ENCODE measurements at regions not wholly inside any gene's neighbourhood (a gene's known extent, or its start where the extent isn't known, plus 50 kb on each side); places are given as distances from the start of the nearest gene placed in this dataset.

DNA sequence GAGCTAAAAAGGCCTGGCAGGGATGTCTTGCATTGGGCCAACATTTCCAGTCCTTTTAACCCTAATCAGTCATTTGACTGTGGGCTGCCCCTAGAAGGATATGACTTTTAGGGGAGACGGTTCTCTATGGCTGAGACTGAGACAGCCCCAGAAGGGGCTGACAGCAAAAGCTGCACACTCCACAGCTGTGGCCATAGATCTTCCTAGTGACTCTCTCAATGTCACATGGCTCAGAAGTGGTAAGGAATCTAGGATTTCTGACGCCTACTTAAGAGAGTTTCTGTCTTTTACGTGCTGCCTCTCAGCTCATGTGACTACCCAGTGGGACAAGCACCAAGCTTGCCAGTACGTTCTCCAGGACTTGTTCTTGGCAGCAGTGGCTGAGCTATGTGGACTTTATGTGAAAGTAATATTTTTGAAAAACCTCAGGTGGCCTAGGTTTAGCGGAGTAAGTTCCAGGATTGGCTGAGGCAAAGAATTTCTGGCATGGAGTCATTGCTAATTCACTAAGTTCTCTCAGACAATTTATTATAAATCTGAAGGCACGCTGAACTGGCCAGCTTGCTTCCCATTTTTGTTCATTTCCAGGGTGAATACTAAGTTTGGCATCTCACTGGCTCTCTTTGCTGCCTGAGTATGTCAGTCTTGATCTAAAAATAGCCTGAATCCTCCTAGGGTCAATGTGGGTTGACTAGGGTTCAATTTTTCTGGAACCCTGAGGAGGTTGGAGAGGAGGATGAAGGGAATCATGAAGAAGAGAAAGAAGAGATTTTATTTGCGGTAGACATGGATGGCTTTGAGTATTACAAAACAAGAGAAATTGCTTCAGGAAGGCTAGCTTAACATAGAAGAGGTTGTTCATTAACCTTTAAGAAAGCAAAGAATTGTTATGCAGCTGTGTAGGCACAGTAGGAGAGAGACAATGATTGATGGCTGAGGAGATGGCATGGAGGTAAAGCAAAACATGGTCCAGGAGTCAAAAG lies 271.8 kb downstream of the AEBP2 start:
- peaks cover 4% of the 10 kb centered on the region for H3K4me1 ChIP-seq (ENCODE audit: control insufficient read depth, insufficient read depth, low read length, poor library complexity, severe bottlenecking)
- H3K36me3 ChIP-seq (ENCODE audit: control insufficient read depth, insufficient read depth, low read length): no peaks in the 10 kb centered on the region
- H3K9me3 ChIP-seq (ENCODE audit: control insufficient read depth, low read length): no peaks in the 10 kb centered on the region
- WGBS, 2 experiments (ENCODE audit: insufficient coverage in 2 of 2): 71 to 90% methylated on average over 4 to 5 of the region's 7 CpGs
- no peak overlapping the region for H3K27ac ChIP-seq (ENCODE audit: low read depth, low read length, severe bottlenecking)
- H3K4me3 ChIP-seq (ENCODE audit: extremely low read depth, insufficient read depth, low read length, poor library complexity, severe bottlenecking): no peak overlapping the region

- H3K4me1 ChIP-seq (ENCODE audit: control insufficient read depth, insufficient read depth, low read length, poor library complexity, severe bottlenecking): peaks cover 4% of the 10 kb centered on the region
- no peak overlapping the region for H3K4me3 ChIP-seq (ENCODE audit: extremely low read depth, insufficient read depth, low read length, poor library complexity, severe bottlenecking)
- no peak overlapping the region for H3K27ac ChIP-seq (ENCODE audit: low read depth, low read length, severe bottlenecking)
- H3K36me3 ChIP-seq (ENCODE audit: control insufficient read depth, insufficient read depth, low read length): no peaks in the 10 kb centered on the region
- WGBS, 2 experiments (ENCODE audit: insufficient coverage in 2 of 2): 84 to 90% methylated on average over 4 of the region's 4 CpGs
- no peaks in the 10 kb centered on the region for H3K9me3 ChIP-seq (ENCODE audit: control insufficient read depth, low read length)
These were observed 272.7 kb downstream of the AEBP2 start for GRCh38 chr12:19712041-19712440.

GRCh38 chr12:19718401-19718800 lies 279.1 kb downstream of the AEBP2 start:
- H3K27ac ChIP-seq (ENCODE audit: low read depth, low read length, severe bottlenecking): no peak overlapping the region
- no peak overlapping the region for H3K4me3 ChIP-seq (ENCODE audit: extremely low read depth, insufficient read depth, low read length, poor library complexity, severe bottlenecking)
- WGBS, 2 experiments (ENCODE audit: insufficient coverage in 2 of 2): 90 to 96% methylated on average over 1 to 2 of the region's 2 CpGs
- no peaks in the 10 kb centered on the region for H3K9me3 ChIP-seq (ENCODE audit: control insufficient read depth, low read length)
- H3K36me3 ChIP-seq (ENCODE audit: control insufficient read depth, insufficient read depth, low read length): no peaks in the 10 kb centered on the region
- H3K4me1 ChIP-seq (ENCODE audit: control insufficient read depth, insufficient read depth, low read length, poor library complexity, severe bottlenecking): no peaks in the 10 kb centered on the region

DNA sequence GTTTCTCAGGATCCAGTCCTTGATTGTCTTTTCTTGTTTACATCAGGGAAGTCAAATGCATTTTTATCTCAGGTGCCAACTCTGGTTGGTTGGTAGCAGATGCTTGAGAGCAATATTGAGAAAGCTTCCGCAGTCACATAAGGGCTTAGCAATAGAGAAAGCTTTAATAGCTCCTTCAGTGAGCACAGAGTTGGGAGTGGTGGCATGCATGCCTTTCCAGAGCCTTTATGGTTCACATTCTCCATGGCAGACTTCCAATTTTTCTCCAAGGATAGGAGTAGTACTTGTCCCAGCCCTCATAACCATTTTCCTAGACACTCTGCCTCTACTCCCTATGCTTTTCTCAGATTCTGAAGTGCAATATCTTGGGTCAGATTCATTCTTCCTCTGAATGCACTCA lies 280.4 kb downstream of the AEBP2 start:
- no peaks in the 10 kb centered on the region for H3K36me3 ChIP-seq (ENCODE audit: control insufficient read depth, insufficient read depth, low read length)
- H3K4me1 ChIP-seq (ENCODE audit: control insufficient read depth, insufficient read depth, low read length, poor library complexity, severe bottlenecking): no peaks in the 10 kb centered on the region
- 100% methylated on average over 1 of the region's 1 CpG; no CpG with 5 or more reads in 1 of the 2 experiments for WGBS, 2 experiments (ENCODE audit: insufficient coverage in 2 of 2)
- no peaks in the 10 kb centered on the region for H3K9me3 ChIP-seq (ENCODE audit: control insufficient read depth, low read length)
- H3K27ac ChIP-seq (ENCODE audit: low read depth, low read length, severe bottlenecking): no peak overlapping the region
- H3K4me3 ChIP-seq (ENCODE audit: extremely low read depth, insufficient read depth, low read length, poor library complexity, severe bottlenecking): no peak overlapping the region

- peaks cover 7% of the 10 kb centered on the region for H3K9me3 ChIP-seq (ENCODE audit: control insufficient read depth, low read length)
- 90 to 91% methylated on average over 4 to 5 of the region's 5 CpGs for WGBS, 2 experiments (ENCODE audit: insufficient coverage in 2 of 2)
- no peaks in the 10 kb centered on the region for H3K36me3 ChIP-seq (ENCODE audit: control insufficient read depth, insufficient read depth, low read length)
- H3K4me3 ChIP-seq (ENCODE audit: extremely low read depth, insufficient read depth, low read length, poor library complexity, severe bottlenecking): no peak overlapping the region
- no peak overlapping the region for H3K27ac ChIP-seq (ENCODE audit: low read depth, low read length, severe bottlenecking)
- H3K4me1 ChIP-seq (ENCODE audit: control insufficient read depth, insufficient read depth, low read length, poor library complexity, severe bottlenecking): no peaks in the 10 kb centered on the region
These were observed 286.8 kb downstream of the AEBP2 start for GRCh38 chr12:19726122-19726521.

- Histone ChIP-seq H3K4me1 (ENCODE audit: control insufficient read depth, insufficient read depth, low read length, poor library complexity, severe bottlenecking) (no peaks in the 10 kb centered on the region), H3K9me3 (ENCODE audit: control insufficient read depth, low read length) (peaks cover 7% of the 10 kb centered on the region), H3K27ac (ENCODE audit: low read depth, low read length, severe bottlenecking) (no peak overlapping the region), H3K4me3 (ENCODE audit: extremely low read depth, insufficient read depth, low read length, poor library complexity, severe bottlenecking) (no peak overlapping the region), H3K36me3 (ENCODE audit: control insufficient read depth, insufficient read depth, low read length) (no peaks in the 10 kb centered on the region)
- 84 to 88% methylated on average over 6 of the region's 6 CpGs for WGBS, 2 experiments (ENCODE audit: insufficient coverage in 2 of 2)
These were observed 287.3 kb downstream of the AEBP2 start for GRCh38 chr12:19726592-19726991.

DNA sequence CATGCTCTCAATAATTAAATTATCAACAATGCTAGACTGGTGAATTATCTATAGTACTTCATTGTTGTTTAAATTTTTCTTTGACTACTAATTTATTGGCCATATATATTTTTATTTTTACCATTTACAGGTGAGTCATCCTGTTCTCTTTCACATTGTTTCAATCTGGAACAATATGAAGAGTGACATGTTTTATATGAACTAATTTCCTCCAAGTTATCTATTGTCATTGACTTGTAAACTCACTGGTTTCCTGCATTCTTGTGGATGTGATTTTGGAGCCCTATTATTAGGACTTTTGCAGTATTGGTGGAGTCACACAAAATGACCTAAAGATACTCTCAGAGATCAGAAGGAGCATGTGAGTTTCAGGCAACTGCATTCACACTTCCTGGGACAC lies 297.7 kb downstream of the AEBP2 start:
- Histone ChIP-seq H3K36me3 (ENCODE audit: control insufficient read depth, insufficient read depth, low read length) (no peaks in the 10 kb centered on the region), H3K4me3 (ENCODE audit: extremely low read depth, insufficient read depth, low read length, poor library complexity, severe bottlenecking) (no peak overlapping the region), H3K4me1 (ENCODE audit: control insufficient read depth, insufficient read depth, low read length, poor library complexity, severe bottlenecking) (no peaks in the 10 kb centered on the region), H3K9me3 (ENCODE audit: control insufficient read depth, low read length) (no peaks in the 10 kb centered on the region), H3K27ac (ENCODE audit: low read depth, low read length, severe bottlenecking) (no peak overlapping the region)

DNA sequence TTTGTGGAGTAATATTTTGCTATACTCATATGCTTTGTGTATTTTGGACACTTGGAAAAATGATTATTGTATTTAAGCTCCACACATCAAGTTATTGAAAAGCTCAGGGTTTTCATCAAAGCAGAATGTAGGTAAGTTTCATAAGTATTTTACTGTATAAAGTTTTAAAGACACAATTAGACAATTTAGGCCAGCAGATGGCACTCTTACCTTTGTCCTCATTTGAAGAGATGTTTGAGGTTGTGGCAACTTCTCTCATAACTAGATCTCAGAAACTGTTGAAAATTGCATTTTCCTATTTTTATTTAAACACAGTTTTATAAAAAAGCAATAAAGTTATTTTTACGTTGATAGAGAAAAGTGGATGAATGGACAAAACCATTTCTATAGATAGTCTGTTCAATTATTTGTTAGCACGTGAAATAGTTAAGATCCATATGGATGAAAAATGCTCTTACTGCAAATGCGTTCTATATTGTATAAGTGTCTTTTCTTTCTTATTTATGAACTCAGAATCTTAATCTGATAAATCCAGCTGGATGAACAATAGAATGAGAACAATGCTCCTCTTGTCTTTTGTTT lies 300.0 kb downstream of the AEBP2 start:
- no peak overlapping the region for H3K27ac ChIP-seq (ENCODE audit: low read depth, low read length, severe bottlenecking)
- H3K4me1 ChIP-seq (ENCODE audit: control insufficient read depth, insufficient read depth, low read length, poor library complexity, severe bottlenecking): no peaks in the 10 kb centered on the region
- no peaks in the 10 kb centered on the region for H3K36me3 ChIP-seq (ENCODE audit: control insufficient read depth, insufficient read depth, low read length)
- no peaks in the 10 kb centered on the region for H3K9me3 ChIP-seq (ENCODE audit: control insufficient read depth, low read length)
- no peak overlapping the region for H3K4me3 ChIP-seq (ENCODE audit: extremely low read depth, insufficient read depth, low read length, poor library complexity, severe bottlenecking)
- no CpG with 5 or more reads among the region's 3 CpGs for WGBS, 2 experiments (ENCODE audit: insufficient coverage in 2 of 2)

DNA sequence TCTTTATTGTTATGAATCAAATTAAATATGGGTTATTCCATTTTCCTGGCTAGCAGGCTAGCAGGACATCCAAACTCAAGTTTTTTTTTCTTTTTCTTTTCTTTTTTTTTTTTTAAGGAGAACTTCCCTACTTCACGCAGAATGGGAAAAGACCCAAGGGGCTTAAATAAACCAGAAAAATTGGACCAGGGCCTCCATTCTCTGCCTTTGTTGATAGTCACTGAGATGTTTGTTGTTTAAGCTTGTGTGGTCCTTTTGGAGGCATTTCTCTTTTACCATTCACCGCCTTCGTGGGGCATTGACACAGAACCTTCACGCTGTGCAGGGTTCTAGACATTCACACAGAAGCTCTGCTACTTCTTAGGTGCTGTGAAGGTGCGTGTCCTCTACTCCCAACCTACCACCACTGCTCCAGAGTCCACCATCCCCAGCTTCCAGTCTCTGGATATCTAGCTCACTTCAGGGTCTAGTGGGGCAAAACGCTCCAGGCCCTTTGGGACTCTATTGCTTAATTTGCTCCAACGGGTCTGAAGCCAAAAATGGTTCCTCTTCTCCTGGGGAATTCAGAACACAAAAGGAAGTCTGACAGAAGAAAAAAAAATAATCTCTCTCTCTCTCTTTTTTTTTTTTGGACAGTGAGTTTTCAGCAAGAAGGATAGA lies 301.3 kb downstream of the AEBP2 start:
- 92 to 94% methylated on average over 2 to 4 of the region's 7 CpGs for WGBS, 2 experiments (ENCODE audit: insufficient coverage in 2 of 2)
- no peaks in the 10 kb centered on the region for H3K4me1 ChIP-seq (ENCODE audit: control insufficient read depth, insufficient read depth, low read length, poor library complexity, severe bottlenecking)
- no peaks in the 10 kb centered on the region for H3K9me3 ChIP-seq (ENCODE audit: control insufficient read depth, low read length)
- H3K27ac ChIP-seq (ENCODE audit: low read depth, low read length, severe bottlenecking): no peak overlapping the region
- H3K36me3 ChIP-seq (ENCODE audit: control insufficient read depth, insufficient read depth, low read length): no peaks in the 10 kb centered on the region
- H3K4me3 ChIP-seq (ENCODE audit: extremely low read depth, insufficient read depth, low read length, poor library complexity, severe bottlenecking): no peak overlapping the region

GRCh38 chr12:19741132-19741489 lies 301.8 kb downstream of the AEBP2 start:
- no peak overlapping the region for H3K27ac ChIP-seq (ENCODE audit: low read depth, low read length, severe bottlenecking)
- WGBS, 2 experiments (ENCODE audit: insufficient coverage in 2 of 2): 67 to 100% methylated on average over 1 to 2 of the region's 3 CpGs
- no peaks in the 10 kb centered on the region for H3K36me3 ChIP-seq (ENCODE audit: control insufficient read depth, insufficient read depth, low read length)
- H3K4me1 ChIP-seq (ENCODE audit: control insufficient read depth, insufficient read depth, low read length, poor library complexity, severe bottlenecking): no peaks in the 10 kb centered on the region
- no peak overlapping the region for H3K4me3 ChIP-seq (ENCODE audit: extremely low read depth, insufficient read depth, low read length, poor library complexity, severe bottlenecking)
- no peaks in the 10 kb centered on the region for H3K9me3 ChIP-seq (ENCODE audit: control insufficient read depth, low read length)
